ENCODE measurements at regions not wholly inside any gene's neighbourhood (a gene's known extent, or its start where the extent isn't known, plus 50 kb on each side); places are given as distances from the start of the nearest gene placed in this dataset.

GRCh38 chr3:103803787-103804186, 1369.0 kb downstream of the ZPLD1 start:
- H3K4me3 ChIP-seq (ENCODE audit: low read depth, low read length) = no peak overlapping the region
- H3K27me3 ChIP-seq (ENCODE audit: control insufficient read depth, insufficient read depth, low read length) = no peaks in the 10 kb centered on the region
- H3K36me3 ChIP-seq (ENCODE audit: control insufficient read depth, insufficient read depth, low read length) = no peaks in the 10 kb centered on the region
- H3K27ac ChIP-seq (ENCODE audit: low read depth, low read length) = no peak overlapping the region
- 0 out of 2 replicates have a peak, but pooled peaks cover 2% of the 10 kb centered on the region for H3K9me3 ChIP-seq (ENCODE audit: control insufficient read depth, insufficient read depth, low read depth, low read length)
- H3K9ac ChIP-seq (ENCODE audit: low read length) = no peak overlapping the region
- no peaks in the 10 kb centered on the region for H3K4me1 ChIP-seq (ENCODE audit: control insufficient read depth, insufficient read depth, low read length)

- Histone ChIP-seq H3K9ac (ENCODE audit: low read length) (no peak overlapping the region), H3K36me3 (ENCODE audit: control insufficient read depth, insufficient read depth, low read length) (no peaks in the 10 kb centered on the region), H3K4me1 (ENCODE audit: control insufficient read depth, insufficient read depth, low read length) (peaks cover 9% of the 10 kb centered on the region)
These were observed 1375.4 kb downstream of the ZPLD1 start for GRCh38 chr3:103810167-103810566.

GRCh38 chr3:103813955-103814354, 1379.1 kb downstream of the ZPLD1 start:
- no peak overlapping the region for H3K9ac ChIP-seq (ENCODE audit: low read length)
- no peak overlapping the region for H3K27ac ChIP-seq (ENCODE audit: low read depth, low read length)
- no peaks in the 10 kb centered on the region for H3K36me3 ChIP-seq (ENCODE audit: control insufficient read depth, insufficient read depth, low read length)
- H3K4me1 ChIP-seq (ENCODE audit: control insufficient read depth, insufficient read depth, low read length) = peaks cover 18% of the 10 kb centered on the region
- H3K27me3 ChIP-seq (ENCODE audit: control insufficient read depth, insufficient read depth, low read length) = no peaks in the 10 kb centered on the region
- no peak overlapping the region for H3K4me3 ChIP-seq (ENCODE audit: low read depth, low read length)
- H3K9me3 ChIP-seq (ENCODE audit: control insufficient read depth, insufficient read depth, low read depth, low read length) = peaks cover 12% of the 10 kb centered on the region; the same call in 1 of the 2 replicates

More at GRCh38 chr3:103810167-103810566, 1375.4 kb downstream of the ZPLD1 start:
- Histone ChIP-seq H3K27ac (ENCODE audit: low read depth, low read length) (no peak overlapping the region), H3K27me3 (ENCODE audit: control insufficient read depth, insufficient read depth, low read length) (no peaks in the 10 kb centered on the region), H3K9me3 (ENCODE audit: control insufficient read depth, insufficient read depth, low read depth, low read length) (peaks cover 14% of the 10 kb centered on the region; the same call in 1 of the 2 replicates), H3K4me3 (ENCODE audit: low read depth, low read length) (no peak overlapping the region)

GRCh38 chr3:103818398-103818797, 1383.6 kb downstream of the ZPLD1 start:
- no peaks in the 10 kb centered on the region for H3K27me3 ChIP-seq (ENCODE audit: control insufficient read depth, insufficient read depth, low read length)
- no peak overlapping the region for H3K9ac ChIP-seq (ENCODE audit: low read length)
- no peak overlapping the region for H3K4me3 ChIP-seq (ENCODE audit: low read depth, low read length)
- H3K27ac ChIP-seq (ENCODE audit: low read depth, low read length) = no peak overlapping the region
- H3K36me3 ChIP-seq (ENCODE audit: control insufficient read depth, insufficient read depth, low read length) = no peaks in the 10 kb centered on the region
- peaks cover 23% of the 10 kb centered on the region for H3K4me1 ChIP-seq (ENCODE audit: control insufficient read depth, insufficient read depth, low read length)
- H3K9me3 ChIP-seq (ENCODE audit: control insufficient read depth, insufficient read depth, low read depth, low read length) = no peaks in the 10 kb centered on the region

GRCh38 chr3:103818800-103819199, 1384.0 kb downstream of the ZPLD1 start:
- H3K4me1 ChIP-seq (ENCODE audit: control insufficient read depth, insufficient read depth, low read length) = peaks cover 20% of the 10 kb centered on the region
- H3K36me3 ChIP-seq (ENCODE audit: control insufficient read depth, insufficient read depth, low read length) = no peaks in the 10 kb centered on the region
- no peaks in the 10 kb centered on the region for H3K9me3 ChIP-seq (ENCODE audit: control insufficient read depth, insufficient read depth, low read depth, low read length)
- H3K4me3 ChIP-seq (ENCODE audit: low read depth, low read length) = no peak overlapping the region; the same call in 1 of the 2 replicates
- no peak overlapping the region for H3K27ac ChIP-seq (ENCODE audit: low read depth, low read length)
- no peak overlapping the region for H3K9ac ChIP-seq (ENCODE audit: low read length)
- H3K27me3 ChIP-seq (ENCODE audit: control insufficient read depth, insufficient read depth, low read length) = no peaks in the 10 kb centered on the region

GRCh38 chr3:103825586-103825985, 1390.8 kb downstream of the ZPLD1 start:
- Histone ChIP-seq H3K9me3 (ENCODE audit: control insufficient read depth, insufficient read depth, low read depth, low read length) (no peaks in the 10 kb centered on the region), H3K27ac (ENCODE audit: low read depth, low read length) (no peak overlapping the region), H3K4me1 (ENCODE audit: control insufficient read depth, insufficient read depth, low read length) (no peaks in the 10 kb centered on the region), H3K4me3 (ENCODE audit: low read depth, low read length) (no peak overlapping the region), H3K9ac (ENCODE audit: low read length) (no peak overlapping the region), H3K36me3 (ENCODE audit: control insufficient read depth, insufficient read depth, low read length) (no peaks in the 10 kb centered on the region), H3K27me3 (ENCODE audit: control insufficient read depth, insufficient read depth, low read length) (no peaks in the 10 kb centered on the region)

GRCh38 chr3:103829723-103830326, 1395.0 kb downstream of the ZPLD1 start:
- H3K9ac ChIP-seq (ENCODE audit: low read length) = no peak overlapping the region
- no peaks in the 10 kb centered on the region for H3K36me3 ChIP-seq (ENCODE audit: control insufficient read depth, insufficient read depth, low read length)
- no peak overlapping the region for H3K4me3 ChIP-seq (ENCODE audit: low read depth, low read length)
- no peaks in the 10 kb centered on the region for H3K9me3 ChIP-seq (ENCODE audit: control insufficient read depth, insufficient read depth, low read depth, low read length)
- H3K27ac ChIP-seq (ENCODE audit: low read depth, low read length) = no peak overlapping the region
- no peaks in the 10 kb centered on the region for H3K27me3 ChIP-seq (ENCODE audit: control insufficient read depth, insufficient read depth, low read length)
- no peaks in the 10 kb centered on the region for H3K4me1 ChIP-seq (ENCODE audit: control insufficient read depth, insufficient read depth, low read length)

GRCh38 chr3:103847081-103848062, 1412.6 kb downstream of the ZPLD1 start:
- H3K36me3 ChIP-seq (ENCODE audit: control insufficient read depth, insufficient read depth, low read length) = no peaks in the 10 kb centered on the region
- H3K9ac ChIP-seq (ENCODE audit: low read length) = no peak overlapping the region
- H3K4me1 ChIP-seq (ENCODE audit: control insufficient read depth, insufficient read depth, low read length) = no peaks in the 10 kb centered on the region
- H3K4me3 ChIP-seq (ENCODE audit: low read depth, low read length) = no peak overlapping the region
- no peak overlapping the region for H3K27ac ChIP-seq (ENCODE audit: low read depth, low read length)
- no peaks in the 10 kb centered on the region for H3K9me3 ChIP-seq (ENCODE audit: control insufficient read depth, insufficient read depth, low read depth, low read length)
- no peaks in the 10 kb centered on the region for H3K27me3 ChIP-seq (ENCODE audit: control insufficient read depth, insufficient read depth, low read length)

- Histone ChIP-seq H3K4me1 (ENCODE audit: control insufficient read depth, insufficient read depth, low read length) (no peaks in the 10 kb centered on the region), H3K9ac (ENCODE audit: low read length) (no peak overlapping the region), H3K36me3 (ENCODE audit: control insufficient read depth, insufficient read depth, low read length) (no peaks in the 10 kb centered on the region), H3K9me3 (ENCODE audit: control insufficient read depth, insufficient read depth, low read depth, low read length) (no peaks in the 10 kb centered on the region), H3K27me3 (ENCODE audit: control insufficient read depth, insufficient read depth, low read length) (no peaks in the 10 kb centered on the region), H3K4me3 (ENCODE audit: low read depth, low read length) (no peak overlapping the region), H3K27ac (ENCODE audit: low read depth, low read length) (no peak overlapping the region)
These were observed 1417.0 kb downstream of the ZPLD1 start for GRCh38 chr3:103851793-103852192.

GRCh38 chr3:103862415-103862814, 1427.6 kb downstream of the ZPLD1 start:
- peaks cover 6% of the 10 kb centered on the region for H3K9me3 ChIP-seq (ENCODE audit: control insufficient read depth, insufficient read depth, low read depth, low read length)
- H3K4me1 ChIP-seq (ENCODE audit: control insufficient read depth, insufficient read depth, low read length) = no peaks in the 10 kb centered on the region; the same call in 1 of the 2 replicates
- no peaks in the 10 kb centered on the region for H3K36me3 ChIP-seq (ENCODE audit: control insufficient read depth, insufficient read depth, low read length)
- H3K9ac ChIP-seq (ENCODE audit: low read length) = no peak overlapping the region
- no peak overlapping the region for H3K4me3 ChIP-seq (ENCODE audit: low read depth, low read length)
- H3K27ac ChIP-seq (ENCODE audit: low read depth, low read length) = no peak overlapping the region
- no peaks in the 10 kb centered on the region for H3K27me3 ChIP-seq (ENCODE audit: control insufficient read depth, insufficient read depth, low read length)

DNA sequence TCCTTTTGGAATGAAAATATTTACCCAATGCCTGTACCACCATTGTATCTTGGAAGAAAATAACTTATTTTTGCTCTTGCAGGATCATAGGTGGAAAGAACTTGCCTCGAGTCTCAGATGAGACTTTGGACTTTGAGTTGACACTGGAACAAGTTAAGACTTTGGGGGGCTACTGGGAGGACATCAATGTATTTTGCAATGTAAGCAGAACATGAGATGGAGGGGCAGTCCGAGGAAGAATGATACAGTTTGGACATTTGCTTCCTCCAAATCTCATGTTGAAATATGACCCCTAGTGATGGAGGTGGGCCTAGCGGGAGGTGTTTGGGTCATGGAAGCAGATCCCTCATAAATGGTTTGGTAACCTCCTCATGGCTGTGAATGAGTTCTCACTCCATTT, 1428.6 kb downstream of the ZPLD1 start:
- Histone ChIP-seq H3K9ac (ENCODE audit: low read length) (no peak overlapping the region), H3K27ac (ENCODE audit: low read depth, low read length) (no peak overlapping the region), H3K27me3 (ENCODE audit: control insufficient read depth, insufficient read depth, low read length) (no peaks in the 10 kb centered on the region), H3K9me3 (ENCODE audit: control insufficient read depth, insufficient read depth, low read depth, low read length) (peaks cover 6% of the 10 kb centered on the region), H3K4me3 (ENCODE audit: low read depth, low read length) (no peak overlapping the region), H3K36me3 (ENCODE audit: control insufficient read depth, insufficient read depth, low read length) (no peaks in the 10 kb centered on the region), H3K4me1 (ENCODE audit: control insufficient read depth, insufficient read depth, low read length) (no peaks in the 10 kb centered on the region; the same call in 1 of the 2 replicates)
